ENCODE measurements at regions not wholly inside any gene's neighbourhood (a gene's known extent, or its start where the extent isn't known, plus 50 kb on each side); places are given as distances from the start of the nearest gene placed in this dataset.

DNA sequence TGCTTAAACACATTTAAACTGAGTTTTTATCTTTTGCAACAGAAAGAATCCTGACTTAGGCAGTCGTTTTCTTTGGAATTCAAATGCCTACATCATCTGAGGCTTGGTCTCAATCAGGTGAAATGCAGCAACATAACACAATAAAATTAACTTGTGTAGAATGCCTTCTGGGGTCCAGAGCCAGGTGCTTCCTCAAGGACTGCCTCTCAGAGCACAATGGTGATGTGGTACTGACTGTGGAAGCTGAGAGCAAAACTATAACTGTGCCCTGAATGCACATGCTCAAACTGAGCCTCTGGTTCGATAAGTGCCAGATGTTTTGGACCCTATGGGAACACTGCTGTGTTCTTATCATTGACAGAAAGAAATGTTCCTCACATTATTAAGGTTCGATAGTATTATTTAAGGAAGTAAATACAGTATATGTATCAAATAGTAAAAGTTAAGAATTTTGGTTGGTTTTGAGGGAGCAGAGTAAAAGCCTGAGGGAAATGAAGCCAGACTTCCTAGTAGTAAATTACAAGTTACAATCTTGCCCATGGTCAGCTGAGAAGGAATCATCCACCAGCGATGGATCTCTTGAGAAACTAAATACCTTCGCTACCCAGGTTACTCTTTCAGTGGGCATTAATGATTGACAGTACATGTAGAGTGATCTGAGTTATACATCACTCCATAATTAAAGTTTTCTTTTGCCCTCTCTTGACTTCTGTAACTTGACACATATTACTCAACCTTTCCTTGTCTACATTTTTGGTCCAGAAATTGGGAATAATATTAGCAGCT, 122.9 kb upstream of the ATP2B1 start:
- Mint-ChIP-seq H3K27me3 (ENCODE audit: low read depth) (no peaks in the 10 kb centered on the region), H3K36me3 (ENCODE audit: low read depth) (no peaks in the 10 kb centered on the region), H3K9me3 (no peaks in the 10 kb centered on the region), H3K4me1 (peaks cover 56% of the 10 kb centered on the region), H3K27ac (peak overlapping the region; percentile 34 to 66 (median 58)), H3K4me3 (no peak overlapping the region)
- TF ChIP-seq, protein P1, sequence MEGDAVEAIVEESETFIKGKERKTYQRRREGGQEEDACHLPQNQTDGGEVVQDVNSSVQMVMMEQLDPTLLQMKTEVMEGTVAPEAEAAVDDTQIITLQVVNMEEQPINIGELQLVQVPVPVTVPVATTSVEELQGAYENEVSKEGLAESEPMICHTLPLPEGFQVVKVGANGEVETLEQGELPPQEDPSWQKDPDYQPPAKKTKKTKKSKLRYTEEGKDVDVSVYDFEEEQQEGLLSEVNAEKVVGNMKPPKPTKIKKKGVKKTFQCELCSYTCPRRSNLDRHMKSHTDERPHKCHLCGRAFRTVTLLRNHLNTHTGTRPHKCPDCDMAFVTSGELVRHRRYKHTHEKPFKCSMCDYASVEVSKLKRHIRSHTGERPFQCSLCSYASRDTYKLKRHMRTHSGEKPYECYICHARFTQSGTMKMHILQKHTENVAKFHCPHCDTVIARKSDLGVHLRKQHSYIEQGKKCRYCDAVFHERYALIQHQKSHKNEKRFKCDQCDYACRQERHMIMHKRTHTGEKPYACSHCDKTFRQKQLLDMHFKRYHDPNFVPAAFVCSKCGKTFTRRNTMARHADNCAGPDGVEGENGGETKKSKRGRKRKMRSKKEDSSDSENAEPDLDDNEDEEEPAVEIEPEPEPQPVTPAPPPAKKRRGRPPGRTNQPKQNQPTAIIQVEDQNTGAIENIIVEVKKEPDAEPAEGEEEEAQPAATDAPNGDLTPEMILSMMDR (IDR thresholded peaks at IDR 0.05; ENCODE audit: unreplicated experiment in 3 of 3): no peak

DNA sequence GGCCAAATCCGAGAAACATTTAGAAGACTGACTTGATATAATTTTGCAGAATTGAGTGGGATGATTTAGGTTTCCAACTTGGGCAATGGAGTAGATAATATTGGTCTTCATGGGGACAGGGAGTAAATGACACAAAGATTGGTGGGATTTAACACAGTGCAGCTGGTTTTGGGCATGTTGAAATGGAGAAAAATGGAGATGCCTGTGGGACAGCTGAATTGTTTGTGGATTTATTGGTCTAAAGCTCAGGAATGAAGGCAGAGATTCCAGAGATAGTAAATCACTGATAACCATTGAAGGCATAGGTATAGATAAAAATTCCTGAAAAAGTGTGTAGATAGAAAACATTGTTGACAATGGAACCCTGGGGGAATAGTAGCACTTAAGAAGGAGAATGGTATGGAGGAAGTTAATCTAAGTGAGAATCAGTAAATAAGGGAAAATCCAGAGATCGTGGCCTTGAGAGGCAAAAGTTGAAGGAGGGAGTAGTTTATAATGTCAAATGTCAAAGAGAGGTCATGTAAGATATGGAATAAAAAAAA, 120.9 kb upstream of the ATP2B1 start:
- Mint-ChIP-seq H3K36me3 (ENCODE audit: low read depth) (no peaks in the 10 kb centered on the region), H3K27me3 (ENCODE audit: low read depth) (no peaks in the 10 kb centered on the region), H3K9me3 (no peaks in the 10 kb centered on the region), H3K4me3 (no peak overlapping the region), H3K4me1 (peaks cover 59% of the 10 kb centered on the region), H3K27ac (peak overlapping the region in 1 of 3 experiments; percentile 20)
- TF ChIP-seq, protein P1 (IDR thresholded peaks at IDR 0.05; ENCODE audit: unreplicated experiment in 3 of 3): no peak

DNA sequence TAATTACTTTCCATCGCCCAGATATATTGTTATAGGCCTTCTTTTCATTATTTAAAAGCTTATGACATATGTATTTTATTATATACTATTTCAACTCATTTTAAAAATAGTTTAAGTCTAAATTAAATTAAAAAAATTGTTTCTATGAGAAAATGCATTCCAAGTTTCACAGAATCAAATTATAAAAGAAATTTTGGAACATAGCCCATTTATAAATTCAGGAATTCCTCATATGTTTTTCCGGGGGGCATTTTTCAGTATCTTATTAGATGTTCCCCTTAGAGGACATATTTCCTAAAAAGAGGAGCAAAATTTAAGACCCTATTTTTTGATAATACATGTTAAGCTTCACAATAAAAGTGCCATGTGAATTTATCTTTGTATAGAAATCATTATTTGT, 119.9 kb upstream of the ATP2B1 start:
- TF ChIP-seq, protein P1 (IDR thresholded peaks at IDR 0.05; ENCODE audit: unreplicated experiment in 3 of 3): no peak
- H3K36me3 Mint-ChIP-seq (ENCODE audit: low read depth): no peaks in the 10 kb centered on the region
- H3K27ac Mint-ChIP-seq: no peak overlapping the region
- no peaks in the 10 kb centered on the region for H3K27me3 Mint-ChIP-seq (ENCODE audit: low read depth)
- no peak overlapping the region for H3K4me3 Mint-ChIP-seq
- peaks cover 50% of the 10 kb centered on the region for H3K4me1 Mint-ChIP-seq
- H3K9me3 Mint-ChIP-seq: no peaks in the 10 kb centered on the region

DNA sequence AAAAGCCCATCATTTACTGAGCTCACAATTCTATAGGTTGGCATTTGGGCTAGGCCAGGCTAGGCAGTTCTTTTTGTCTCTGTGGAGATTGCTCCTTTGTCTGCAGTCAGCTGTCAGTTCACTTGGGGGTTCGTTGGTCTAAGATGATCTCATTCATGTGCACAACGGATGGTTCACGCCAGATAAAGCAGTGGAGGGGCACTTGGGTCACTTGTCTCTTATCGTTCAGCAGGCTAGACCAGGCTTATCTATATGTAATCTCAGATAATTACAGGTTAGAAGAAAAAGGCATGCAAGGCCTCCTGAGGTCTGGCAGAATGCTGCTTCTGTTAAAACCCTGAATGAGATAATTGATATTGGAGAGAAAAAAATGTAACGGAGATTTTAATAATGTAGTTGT, 119.0 kb upstream of the ATP2B1 start:
- H3K27ac Mint-ChIP-seq: peak overlapping the region in 1 of 3 experiments; percentile 10
- H3K4me1 Mint-ChIP-seq: peaks cover 43% of the 10 kb centered on the region
- H3K4me3 Mint-ChIP-seq: no peak overlapping the region
- H3K36me3 Mint-ChIP-seq (ENCODE audit: low read depth): no peaks in the 10 kb centered on the region
- no peaks in the 10 kb centered on the region for H3K27me3 Mint-ChIP-seq (ENCODE audit: low read depth)
- no peaks in the 10 kb centered on the region for H3K9me3 Mint-ChIP-seq
- TF ChIP-seq, protein P1 (IDR thresholded peaks at IDR 0.05; ENCODE audit: unreplicated experiment in 3 of 3): no peak

DNA sequence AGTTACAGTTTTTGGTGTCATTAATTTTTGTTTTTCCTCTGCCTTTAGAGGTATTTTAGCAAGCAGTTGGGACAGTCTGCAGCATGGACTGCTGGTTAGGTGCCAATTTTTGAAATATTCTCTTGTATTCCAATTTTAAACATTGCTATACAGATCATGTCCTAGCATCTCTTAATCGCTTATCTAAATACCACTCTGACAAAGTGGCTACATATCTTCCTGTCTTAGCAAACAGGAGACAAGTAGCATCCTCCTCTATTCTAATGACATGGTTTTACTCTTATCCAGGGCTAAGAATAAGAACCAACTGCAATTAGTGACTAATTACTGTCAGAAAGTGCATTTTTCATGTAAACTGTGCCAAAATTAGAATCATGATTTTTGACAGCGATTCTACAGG, 117.8 kb upstream of the ATP2B1 start:
- no peaks in the 10 kb centered on the region for H3K27me3 Mint-ChIP-seq (ENCODE audit: low read depth)
- no peaks in the 10 kb centered on the region for H3K9me3 Mint-ChIP-seq
- H3K4me1 Mint-ChIP-seq: peaks cover 32% of the 10 kb centered on the region
- H3K36me3 Mint-ChIP-seq (ENCODE audit: low read depth): no peaks in the 10 kb centered on the region
- TF ChIP-seq, protein P1 (IDR thresholded peaks at IDR 0.05; ENCODE audit: unreplicated experiment in 3 of 3): no peak
- no peak overlapping the region for H3K27ac Mint-ChIP-seq
- no peak overlapping the region for H3K4me3 Mint-ChIP-seq

All from nephron (organoid).